PC-9 (cell line): ENCODE measurements at regions not wholly inside any gene's neighbourhood (a gene's known extent, or its start where the extent isn't known, plus 50 kb on each side); places are given as distances from the start of the nearest gene placed in this dataset.

Source experiments
- BruUV-seq: library from RNA; stranded (reverse); fragments of 400-500 nt; replicated peaks from 2 replicates; lab custom pipeline; 2021; lab: Mats Ljungman, UMichigan
- CTCF ChIA-PET: fragments of 300-600 bp; sonication (Branson Sonifier 250); formaldehyde crosslinking; loops from one replicate; lab custom pipeline; 2022; ENCODE audit warnings: antibody characterized with exemption; lab: Charles Lee
- POLR2A ChIA-PET: fragments of 300-600 bp; sonication (Branson Sonifier 250); formaldehyde crosslinking; loops from one replicate; lab custom pipeline; 2022; ENCODE audit warnings: antibody characterized with exemption; ENCODE audit not compliant: unreplicated experiment; lab: Charles Lee
- DNase-seq, 2 experiments: peaks; one replicate each; pipeline versions ENCODE4 v3.0.0 to v3.0.0-alpha.2; 2015 to 2022; ENCODE audit warnings: mixed read lengths in 1 of 2
- H2AFZ ChIP-seq: fragments of 200-600 bp; sonication (generic); 2 replicates; pipeline ENCODE4 v1.8.1; 2017; ENCODE audit warnings: antibody characterized with exemption
- H3F3A ChIP-seq: fragments of 200-600 bp; sonication (generic); 2 replicates; pipeline ENCODE4 v1.8.1; 2017; ENCODE audit warnings: antibody characterized with exemption, mild to moderate bottlenecking, low read depth; ENCODE audit not compliant: insufficient read depth
- H3K27ac ChIP-seq: fragments of 200-600 bp; sonication (generic); 2 replicates; pipeline ENCODE4 v1.6.1; 2016; ENCODE audit warnings: mixed run types
- H3K27me3 ChIP-seq: fragments of 200-600 bp; sonication (generic); 2 replicates; pipeline ENCODE4 v1.6.1; 2016; ENCODE audit warnings: low read depth, mixed run types; ENCODE audit not compliant: insufficient read depth
- H3K36me3 ChIP-seq: fragments of 200-600 bp; sonication (generic); 2 replicates; pipeline ENCODE4 v1.6.1; 2016; ENCODE audit warnings: low read depth, mixed run types
- H3K4me1 ChIP-seq: fragments of 200-600 bp; sonication (generic); replicated peaks from 2 replicates; pipeline ENCODE4 v1.6.1; 2016; ENCODE audit warnings: mixed run types; ENCODE audit not compliant: insufficient read depth
- H3K4me2 ChIP-seq: fragments of 200-600 bp; sonication (generic); 2 replicates; pipeline ENCODE4 v1.6.1; 2017; ENCODE audit warnings: mixed run types
- H3K4me3 ChIP-seq: fragments of 200-600 bp; sonication (generic); 2 replicates; pipeline ENCODE4 v1.6.1; 2016; ENCODE audit warnings: mixed run types
- H3K79me2 ChIP-seq: fragments of 200-600 bp; sonication (generic); 2 replicates; pipeline ENCODE4 v1.6.1; 2017; ENCODE audit warnings: low read depth, mixed run types
- H3K9me2 ChIP-seq: fragments of 200-600 bp; sonication (generic); 2 replicates; pipeline ENCODE4 v1.8.1; 2017; ENCODE audit warnings: mild to moderate bottlenecking; ENCODE audit not compliant: insufficient read depth
- H3K9me3 ChIP-seq: fragments of 200-600 bp; sonication (generic); 2 replicates; pipeline ENCODE4 v1.8.1; 2016; ENCODE audit warnings: low read depth; ENCODE audit not compliant: insufficient read depth
- H4K20me1 ChIP-seq: fragments of 200-600 bp; sonication (generic); 2 replicates; pipeline ENCODE4 v1.8.1; 2017; ENCODE audit not compliant: insufficient read depth
- EZH2 ChIP-seq: fragments of 200-600 bp; sonication (generic); IDR thresholded peaks from 2 replicates; pipeline ENCODE4 v1.8.0; 2017; ENCODE audit warnings: antibody characterized with exemption, low read depth
- intact Hi-C: fragments of 100-400 bp; cut with micrococcal nuclease; formaldehyde crosslinking; loops from one replicate; pipeline ENCODE4 v1.10.0; 2022; ENCODE audit not compliant: unreplicated experiment
- TF ChIP-seq, protein P1 (sequence below): fragments of 200-600 bp; sonication (generic); conservative IDR thresholded peaks from 2 replicates; pipeline ENCODE4 v1.6.1; 2017; ENCODE audit warnings: mixed run types, antibody characterized with exemption, mild to moderate bottlenecking, moderate library complexity

DNA sequence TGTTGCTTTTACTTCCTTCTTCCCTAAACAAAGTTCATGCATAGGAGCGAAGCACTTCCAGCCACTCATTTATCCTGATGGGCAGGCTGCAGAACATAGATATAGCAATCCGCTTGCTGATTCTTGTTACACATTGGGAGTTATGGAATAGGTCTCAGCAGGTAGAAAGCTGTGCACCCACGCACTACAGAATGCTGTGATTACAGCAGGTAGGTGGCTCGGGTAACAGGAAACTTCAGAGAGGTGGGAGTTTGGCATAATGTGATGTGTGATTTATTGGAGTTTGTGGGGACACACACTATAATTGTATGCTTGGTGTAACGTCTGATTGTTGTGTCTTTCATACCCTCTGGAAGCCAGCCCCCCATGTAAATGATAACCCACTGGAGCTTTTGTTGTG is 99.2 kb upstream of the MEIS2 start:
- no peaks in the 10 kb centered on the region for H3F3A ChIP-seq
- intact Hi-C loops: no loop called here
- no peaks in the 10 kb centered on the region for H4K20me1 ChIP-seq
- CTCF ChIA-PET: no interaction called here
- no peak overlapping the region for H2AFZ ChIP-seq
- no peaks in the 10 kb centered on the region for H3K9me3 ChIP-seq
- no peaks in the 10 kb centered on the region for H3K4me1 ChIP-seq
- no TSS peak for BruUV-seq
- H3K27ac ChIP-seq: no peak overlapping the region
- no peaks in the 10 kb centered on the region for H3K27me3 ChIP-seq
- TF ChIP-seq EZH2: no peak
- TF ChIP-seq, protein P1, sequence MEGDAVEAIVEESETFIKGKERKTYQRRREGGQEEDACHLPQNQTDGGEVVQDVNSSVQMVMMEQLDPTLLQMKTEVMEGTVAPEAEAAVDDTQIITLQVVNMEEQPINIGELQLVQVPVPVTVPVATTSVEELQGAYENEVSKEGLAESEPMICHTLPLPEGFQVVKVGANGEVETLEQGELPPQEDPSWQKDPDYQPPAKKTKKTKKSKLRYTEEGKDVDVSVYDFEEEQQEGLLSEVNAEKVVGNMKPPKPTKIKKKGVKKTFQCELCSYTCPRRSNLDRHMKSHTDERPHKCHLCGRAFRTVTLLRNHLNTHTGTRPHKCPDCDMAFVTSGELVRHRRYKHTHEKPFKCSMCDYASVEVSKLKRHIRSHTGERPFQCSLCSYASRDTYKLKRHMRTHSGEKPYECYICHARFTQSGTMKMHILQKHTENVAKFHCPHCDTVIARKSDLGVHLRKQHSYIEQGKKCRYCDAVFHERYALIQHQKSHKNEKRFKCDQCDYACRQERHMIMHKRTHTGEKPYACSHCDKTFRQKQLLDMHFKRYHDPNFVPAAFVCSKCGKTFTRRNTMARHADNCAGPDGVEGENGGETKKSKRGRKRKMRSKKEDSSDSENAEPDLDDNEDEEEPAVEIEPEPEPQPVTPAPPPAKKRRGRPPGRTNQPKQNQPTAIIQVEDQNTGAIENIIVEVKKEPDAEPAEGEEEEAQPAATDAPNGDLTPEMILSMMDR: no peak
- POLR2A ChIA-PET: no interaction called here
- H3K4me2 ChIP-seq: no peak overlapping the region
- no peak overlapping the region for H3K4me3 ChIP-seq
- no peak for DNase-seq
- H3K9me2 ChIP-seq: no peaks in the 10 kb centered on the region
- H3K79me2 ChIP-seq: no peaks in the 10 kb centered on the region
- no peaks in the 10 kb centered on the region for H3K36me3 ChIP-seq

DNA sequence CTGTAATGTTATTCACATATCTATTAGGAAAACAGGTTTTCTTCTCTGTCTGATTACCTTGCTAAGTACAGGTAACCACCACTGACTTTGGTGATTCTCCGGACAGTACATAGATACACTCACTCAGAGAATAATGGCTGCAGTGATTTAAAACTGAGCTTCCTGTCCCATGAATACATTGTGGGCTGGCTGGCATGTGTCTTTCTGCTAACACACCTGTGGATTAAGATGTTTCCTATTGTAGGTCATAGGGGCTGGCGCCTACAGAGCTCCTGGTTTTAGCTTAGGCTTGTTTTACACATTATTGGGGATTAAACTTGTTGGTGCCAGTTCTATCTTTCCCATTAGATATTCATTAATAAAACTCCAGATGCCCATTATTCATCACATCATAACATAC is 102.7 kb upstream of the MEIS2 start:
- H3K4me1 ChIP-seq: no peaks in the 10 kb centered on the region
- CTCF ChIA-PET: no interaction called here
- H3K27me3 ChIP-seq: no peaks in the 10 kb centered on the region
- no peak for DNase-seq
- no peak overlapping the region for H2AFZ ChIP-seq
- no peaks in the 10 kb centered on the region for H3K79me2 ChIP-seq
- H3K4me3 ChIP-seq: no peak overlapping the region
- no peak for TF ChIP-seq EZH2
- TF ChIP-seq, protein P1: no peak
- H3K27ac ChIP-seq: no peak overlapping the region
- no peaks in the 10 kb centered on the region for H3K9me3 ChIP-seq
- BruUV-seq: no TSS peak
- intact Hi-C loops: no loop called here
- H3K4me2 ChIP-seq: no peak overlapping the region
- POLR2A ChIA-PET: no interaction called here
- H4K20me1 ChIP-seq: no peaks in the 10 kb centered on the region
- no peaks in the 10 kb centered on the region for H3F3A ChIP-seq
- H3K9me2 ChIP-seq: no peaks in the 10 kb centered on the region
- no peaks in the 10 kb centered on the region for H3K36me3 ChIP-seq

DNA sequence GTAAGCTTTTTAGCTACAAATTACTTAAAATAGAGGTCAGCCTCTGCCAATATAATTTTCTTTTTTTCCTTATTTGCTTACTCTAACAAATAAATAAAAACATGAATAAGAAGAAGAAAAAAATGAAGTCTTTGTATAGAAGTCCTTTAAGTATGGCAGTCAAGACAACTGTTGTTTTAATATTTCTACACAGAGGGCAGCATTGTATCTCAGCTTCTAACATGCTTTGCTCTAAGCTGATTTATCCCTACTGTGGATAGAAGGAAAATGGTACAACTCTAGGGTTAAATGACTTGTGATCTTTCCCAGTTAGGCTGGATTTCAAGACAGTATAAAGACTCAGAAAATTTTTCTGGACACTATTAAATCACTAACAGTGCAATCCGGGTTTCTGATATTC is 104.3 kb upstream of the MEIS2 start:
- Histone ChIP-seq H3K27ac (no peak overlapping the region), H3K4me2 (no peak overlapping the region), H3K9me3 (no peaks in the 10 kb centered on the region), H4K20me1 (no peaks in the 10 kb centered on the region), H2AFZ (no peak overlapping the region), H3K36me3 (no peaks in the 10 kb centered on the region), H3K4me3 (no peak overlapping the region), H3K79me2 (no peaks in the 10 kb centered on the region), H3K27me3 (no peaks in the 10 kb centered on the region), H3F3A (no peaks in the 10 kb centered on the region), H3K9me2 (no peaks in the 10 kb centered on the region), H3K4me1 (no peaks in the 10 kb centered on the region)
- POLR2A ChIA-PET: no interaction called here
- CTCF ChIA-PET: no interaction called here
- intact Hi-C loops: no loop called here
- DNase-seq: no peak
- BruUV-seq: no TSS peak
- TF ChIP-seq EZH2: no peak
- TF ChIP-seq, protein P1: no peak
